GM19238 (cell line): ENCODE measurements at regions not wholly inside any gene's neighbourhood (a gene's known extent, or its start where the extent isn't known, plus 50 kb on each side); places are given as distances from the start of the nearest gene placed in this dataset.
"Not testable (repeated sequence)": the region's sequence is repeated elsewhere in the genome, so short reads cannot be mapped to it uniquely, and the experiment has no call there.

Experiments used
- DNase-seq: peaks from one replicate; pipeline ENCODE4 v3.0.0; 2011; ENCODE audit warnings: low spot score; ENCODE audit not compliant: insufficient read length

DNA sequence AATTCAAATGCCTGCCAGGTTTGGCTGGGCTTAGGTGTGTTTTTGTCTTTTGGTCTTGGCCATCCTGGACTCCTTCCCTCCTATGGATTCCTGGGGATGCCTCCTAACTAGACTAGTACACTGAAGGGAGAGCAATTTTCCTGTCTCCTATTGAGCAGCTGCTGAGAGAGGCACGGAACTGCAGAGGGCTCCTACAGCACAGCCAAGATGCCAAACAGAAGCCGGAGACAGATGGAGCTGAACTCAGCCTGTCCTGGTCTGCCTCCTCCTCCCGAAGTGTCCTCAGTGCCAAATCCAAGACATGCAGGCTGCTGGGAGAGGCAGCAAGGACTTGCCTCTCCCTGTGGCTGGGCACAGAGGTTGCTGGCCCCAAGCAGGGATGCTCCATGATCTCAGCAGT lies 256.6 kb upstream of the PROK2 start:
- no peak for DNase-seq

DNA sequence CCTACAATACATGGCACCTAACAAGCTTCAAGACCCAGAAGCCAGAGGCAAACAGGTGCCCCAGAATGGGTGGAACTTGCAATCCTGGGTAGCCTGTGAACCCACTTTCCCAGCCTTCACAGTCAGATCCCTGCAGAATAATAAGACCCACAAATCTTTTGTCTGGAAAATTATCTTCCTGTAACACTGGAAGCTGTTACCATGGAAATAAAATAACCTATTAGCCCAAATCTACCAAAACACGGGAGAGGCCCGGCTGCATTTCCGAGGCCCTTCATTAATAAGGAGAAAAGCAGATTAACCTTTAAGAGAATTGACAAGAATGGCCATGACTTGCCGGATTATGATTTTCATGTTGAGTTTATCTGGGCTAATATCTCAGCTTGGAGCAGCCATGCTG lies 256.1 kb upstream of the PROK2 start:
- no peak for DNase-seq

DNA sequence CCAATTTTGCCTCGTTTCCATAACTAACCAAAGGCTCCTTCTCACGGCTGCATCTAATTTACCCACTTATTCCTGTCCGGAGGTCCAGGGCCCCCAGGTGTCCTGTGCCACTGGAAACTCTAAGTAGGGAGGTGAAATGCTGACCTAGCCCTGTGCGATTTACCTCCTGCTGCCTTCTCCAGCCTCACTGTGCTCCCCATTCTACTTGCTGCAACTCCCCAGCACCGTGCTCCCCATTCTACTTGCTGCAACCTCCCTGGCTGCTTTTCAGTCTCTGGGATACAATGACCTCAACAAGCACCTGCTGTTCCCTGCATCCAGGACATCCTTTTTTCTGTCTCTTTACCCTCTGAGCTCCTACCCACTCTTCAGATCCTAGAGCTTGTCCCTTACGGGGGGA lies 254.7 kb upstream of the PROK2 start:
- DNase-seq = no peak

DNA sequence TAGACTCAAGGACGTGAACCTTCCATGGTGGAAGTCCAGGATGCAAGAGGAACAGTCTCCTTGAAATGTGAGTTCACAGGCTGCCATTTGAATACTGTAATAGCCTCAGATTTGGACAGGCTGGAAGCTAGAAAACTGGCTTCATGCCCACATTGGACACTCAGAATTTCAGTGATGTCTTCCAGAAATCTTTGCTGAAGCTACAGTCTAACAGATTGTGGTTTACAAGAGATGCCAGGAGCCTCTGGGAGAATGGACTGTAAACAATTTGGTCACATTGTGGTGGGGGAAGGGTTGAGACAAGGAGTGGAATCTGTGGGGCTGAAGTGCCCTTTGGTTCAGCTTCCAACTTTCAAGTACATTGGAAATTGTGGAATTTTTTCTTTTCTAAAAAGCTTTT lies 252.0 kb upstream of the PROK2 start:
- no peak for DNase-seq

DNA sequence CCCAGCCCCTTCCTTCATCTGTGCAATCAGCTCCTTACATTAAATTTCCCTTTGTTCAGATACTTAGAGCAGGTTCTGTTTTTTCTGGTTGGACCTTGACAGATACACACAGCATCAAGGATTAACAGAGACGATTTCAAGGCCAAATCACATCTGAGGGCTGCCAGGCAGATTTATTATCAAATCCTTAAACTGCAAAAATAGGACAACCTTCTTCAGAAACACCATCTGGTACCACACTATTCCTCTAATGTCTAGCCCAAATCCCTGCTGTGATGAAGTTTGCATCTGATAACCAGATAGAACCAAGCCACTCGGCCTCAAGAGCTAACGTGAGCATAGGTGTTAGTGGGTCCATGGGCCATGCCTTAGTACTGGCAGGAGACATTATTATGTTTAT lies 250.7 kb upstream of the PROK2 start:
- no peak for DNase-seq

DNA sequence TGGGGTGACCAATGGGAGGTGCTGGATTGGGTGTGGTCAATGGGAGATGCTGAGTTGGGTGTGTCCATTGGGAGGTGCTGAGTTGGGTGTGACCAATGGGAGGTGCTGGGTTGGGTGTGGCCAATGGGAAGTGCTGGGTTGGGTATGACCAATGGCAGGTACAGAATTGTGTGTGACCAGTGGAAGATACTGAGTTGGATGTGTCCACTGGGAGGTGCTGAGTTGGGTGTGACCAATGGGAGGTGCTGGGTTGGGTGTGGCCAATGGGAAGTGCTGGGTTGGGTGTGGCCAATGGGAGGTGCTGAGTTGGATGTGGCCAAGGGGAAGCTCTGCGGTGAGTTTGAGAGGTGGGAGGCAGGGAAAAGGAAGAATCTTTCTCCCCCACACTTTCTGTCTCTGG lies 250.0 kb upstream of the PROK2 start:
- no peak for DNase-seq

DNA sequence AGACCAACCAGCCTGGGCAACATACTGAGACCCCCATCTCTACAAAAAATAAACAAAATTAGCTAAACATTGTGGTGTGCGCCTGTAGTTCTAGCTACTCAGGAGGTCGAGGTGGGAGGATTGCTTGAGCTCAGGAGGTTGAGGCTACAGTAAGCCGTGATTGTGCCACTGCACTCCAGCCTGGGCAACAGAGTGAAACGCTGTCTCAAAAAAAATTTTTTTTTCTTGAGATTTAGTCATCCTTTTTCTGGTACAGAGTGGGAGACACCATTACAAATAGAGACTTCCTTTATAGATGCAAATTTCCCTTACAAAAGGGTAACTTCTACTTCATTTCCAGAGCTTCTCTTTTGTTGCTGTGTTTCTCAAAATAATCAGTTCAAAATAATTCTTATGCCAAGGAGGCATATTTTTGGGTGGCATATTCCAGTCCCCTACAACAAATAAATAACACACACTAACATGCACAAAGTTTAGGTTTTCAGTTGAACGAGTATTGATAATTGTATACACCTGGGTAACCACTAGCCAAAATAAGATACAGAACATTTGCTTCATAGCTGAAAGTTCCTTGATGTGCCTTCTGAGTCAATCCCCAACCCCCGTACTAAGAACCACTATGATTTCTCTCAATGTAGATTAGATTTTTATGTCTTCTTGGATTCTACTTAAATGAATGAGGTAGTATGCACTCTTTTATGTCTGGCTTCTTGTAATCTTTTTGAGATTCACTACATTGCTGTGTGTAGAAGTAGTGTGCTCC lies 248.9 kb upstream of the PROK2 start:
- DNase-seq = no peak

DNA sequence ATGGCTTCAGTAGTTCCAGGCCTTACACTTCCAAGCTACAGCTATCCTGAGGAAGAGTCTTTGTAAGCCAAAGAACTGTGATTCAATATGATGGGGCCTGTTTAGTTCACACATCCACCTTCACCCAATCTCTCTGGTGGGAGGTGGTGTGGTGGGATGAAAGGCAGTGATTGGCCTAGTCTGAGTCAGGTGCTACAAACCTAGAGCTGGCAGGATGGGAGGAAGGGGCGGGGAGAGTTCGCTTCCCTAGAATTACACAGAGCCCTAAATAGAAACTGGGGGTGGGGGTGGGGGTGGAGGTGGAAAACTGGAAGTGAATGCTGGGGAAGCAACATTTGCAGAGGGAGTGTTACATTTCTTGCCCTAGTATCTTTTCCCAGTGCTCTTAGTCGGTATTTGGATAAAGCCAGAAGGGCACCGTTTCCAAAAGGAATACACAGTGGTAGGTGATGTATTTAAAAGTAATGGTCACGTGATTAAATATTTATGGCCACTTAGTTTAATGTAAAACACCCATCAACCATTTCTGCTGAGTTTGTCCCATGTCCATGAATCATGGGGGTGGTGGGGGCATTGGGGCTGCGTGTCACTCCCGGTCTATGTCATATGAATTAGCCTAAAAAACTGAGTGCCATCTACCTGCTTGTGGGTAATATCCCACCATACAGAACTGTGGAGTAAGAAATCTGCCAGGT lies 247.6 kb upstream of the PROK2 start:
- no peak for DNase-seq

DNA sequence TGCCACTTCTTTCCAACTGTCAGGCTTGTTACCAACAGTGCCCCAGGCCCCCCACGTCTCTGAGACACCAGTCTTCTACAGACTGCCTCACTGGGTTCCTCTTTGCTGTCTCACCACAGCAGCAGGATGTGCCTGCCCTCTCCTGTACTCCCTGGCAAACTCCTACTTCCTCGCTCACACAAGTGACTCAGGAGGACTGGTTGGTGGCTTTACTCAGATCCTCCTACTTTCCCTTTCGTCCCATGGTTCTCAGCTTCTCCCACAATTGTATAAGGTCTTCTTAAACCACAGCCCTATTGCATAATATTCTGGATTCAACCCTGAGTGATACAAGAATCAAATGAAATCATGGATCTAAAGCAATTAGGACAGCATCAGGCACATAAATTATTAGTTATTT lies 246.6 kb upstream of the PROK2 start:
- no peak for DNase-seq

DNA sequence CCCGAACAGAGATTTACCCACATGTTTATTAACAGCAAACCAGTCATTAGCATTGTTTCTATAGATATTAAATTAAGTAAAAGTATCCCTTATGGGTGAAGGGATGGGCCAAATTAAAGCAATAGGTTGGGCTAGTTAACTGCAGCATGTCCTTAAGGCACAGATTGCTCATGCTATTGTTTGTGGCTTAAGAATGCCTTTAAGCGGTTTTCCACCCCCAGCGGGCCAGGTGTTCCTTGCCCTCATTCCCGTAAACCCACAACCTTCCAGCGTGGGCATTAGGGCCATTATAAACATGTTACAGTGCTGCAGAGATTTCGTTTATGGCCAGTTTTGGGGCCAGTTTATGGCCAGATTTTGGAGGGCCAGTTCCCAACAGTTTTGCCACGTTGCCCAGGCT lies 245.3 kb upstream of the PROK2 start:
- DNase-seq = not testable (repeated sequence)

DNA sequence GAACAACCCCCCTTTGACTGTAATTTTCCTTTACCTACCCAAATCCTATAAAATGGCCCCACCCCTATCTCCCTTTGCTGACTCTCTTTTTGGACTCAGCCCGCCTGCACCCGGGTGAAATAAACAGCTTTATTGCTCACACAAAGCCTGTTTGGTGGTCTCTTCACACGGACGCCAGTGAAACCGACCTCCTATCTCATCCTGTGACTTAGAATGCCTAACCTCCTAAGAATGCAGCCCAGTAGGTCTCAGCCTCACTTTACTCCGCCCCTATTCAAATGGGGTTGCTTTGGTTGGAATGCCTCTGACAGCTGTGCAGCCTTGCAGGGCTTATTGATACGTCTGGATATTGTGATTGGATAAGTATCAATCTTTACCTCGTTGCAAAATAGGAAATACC lies 243.8 kb upstream of the PROK2 start:
- not testable (repeated sequence) for DNase-seq

DNA sequence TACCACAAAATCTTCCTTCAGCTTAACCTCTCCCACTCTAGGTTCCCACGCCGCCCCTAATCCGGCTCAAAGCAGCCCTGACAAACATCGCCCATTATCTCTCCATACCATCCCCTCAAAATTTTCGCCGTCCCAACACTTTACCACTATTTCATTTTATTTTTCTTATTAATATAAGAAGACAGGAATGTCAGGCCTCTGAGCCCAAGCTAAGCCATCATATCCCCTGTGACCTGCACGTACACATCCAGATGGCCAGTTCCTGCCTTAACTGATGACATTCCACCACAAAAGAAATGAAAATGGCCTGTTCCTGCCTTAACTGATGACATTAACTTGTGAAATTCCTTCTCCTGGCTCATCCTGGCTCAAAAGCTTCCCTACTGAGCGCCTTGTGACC lies 243.4 kb upstream of the PROK2 start:
- DNase-seq = not testable (repeated sequence)

DNA sequence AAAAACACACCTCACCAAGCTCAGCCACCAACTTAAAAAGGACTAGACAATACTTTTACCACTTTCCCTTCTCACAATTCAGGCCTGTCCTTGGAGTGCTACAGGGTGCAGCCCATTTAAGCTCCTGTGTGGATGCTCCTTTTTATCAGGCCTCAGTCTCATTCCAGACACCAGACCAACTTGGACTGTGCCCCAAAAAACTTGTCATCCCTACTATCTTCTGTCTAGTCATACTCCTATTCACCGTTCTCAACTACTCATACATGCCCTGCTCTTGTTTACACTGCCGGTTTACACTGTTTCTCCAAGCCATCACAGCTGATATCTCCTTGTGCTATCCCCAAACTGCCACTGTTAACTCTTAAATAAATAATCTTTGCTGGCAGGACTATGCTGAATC lies 242.8 kb upstream of the PROK2 start:
- DNase-seq = not testable (repeated sequence)

DNA sequence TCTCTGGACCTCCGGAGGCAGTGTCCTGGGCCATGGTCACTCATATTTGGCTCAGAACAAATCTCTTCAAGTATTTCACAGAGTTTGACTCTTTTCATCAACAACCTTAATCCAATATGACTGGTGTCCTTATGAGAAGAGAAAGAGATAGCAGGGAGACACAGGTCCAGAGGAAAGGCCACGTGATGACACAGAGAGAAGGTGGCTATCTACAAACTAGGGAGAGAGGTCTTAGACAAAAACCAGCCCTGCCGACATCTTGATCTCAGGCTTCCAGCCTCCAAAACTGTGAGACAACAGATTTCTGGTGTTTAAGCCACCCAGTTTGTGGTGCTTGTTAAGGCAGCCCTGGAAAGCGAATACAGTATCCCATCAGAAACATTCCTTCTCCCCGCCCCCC lies 237.1 kb upstream of the PROK2 start:
- no peak for DNase-seq

DNA sequence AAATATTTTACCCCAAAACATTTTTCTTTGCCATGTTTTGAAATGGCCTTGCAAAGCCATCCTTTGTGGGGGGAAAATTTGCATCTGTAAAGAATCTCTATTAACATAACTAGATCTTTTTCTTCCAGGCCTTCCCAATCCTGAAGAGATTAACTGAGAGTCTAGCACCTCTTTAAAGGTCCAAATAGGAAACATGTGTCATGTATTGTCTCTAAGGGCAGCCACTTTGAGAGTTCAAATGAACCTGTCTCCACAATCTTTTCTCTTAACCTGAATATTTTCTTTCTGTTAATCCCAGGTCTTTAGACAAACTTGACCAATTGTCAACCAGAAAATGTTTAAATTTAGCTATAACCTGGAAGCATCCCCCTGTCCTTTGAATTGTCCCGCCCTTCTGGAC lies 236.6 kb upstream of the PROK2 start:
- no peak for DNase-seq

DNA sequence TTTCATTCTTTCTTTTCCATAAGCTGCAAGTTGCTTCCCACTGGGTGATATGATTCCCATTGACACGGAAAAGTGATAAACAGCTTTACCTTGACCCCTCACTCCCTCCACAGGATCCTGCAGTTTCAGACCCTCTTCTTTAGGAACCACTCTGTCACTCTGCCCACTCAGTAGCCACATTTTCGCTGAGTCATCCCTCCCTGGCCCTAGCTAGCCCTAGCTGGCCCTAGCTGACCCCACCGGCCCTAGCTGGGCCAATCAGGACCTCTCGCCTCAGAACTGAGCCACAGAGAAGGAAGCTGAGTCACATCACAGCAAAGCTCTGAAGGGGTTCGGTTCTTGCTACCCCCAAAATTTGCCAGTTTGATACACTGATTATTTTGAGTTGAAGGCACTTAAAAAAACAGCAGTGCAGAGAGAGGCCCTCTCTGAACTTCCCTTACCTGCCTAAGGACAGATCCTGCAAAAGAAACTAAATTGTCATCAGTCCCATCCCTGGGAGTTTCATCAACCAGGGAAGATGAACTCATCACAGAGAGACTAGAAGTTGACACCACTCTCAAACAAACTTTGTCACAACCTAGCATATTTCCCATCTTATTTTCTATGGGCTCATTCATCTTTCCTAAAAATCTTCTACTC lies 233.5 kb upstream of the PROK2 start:
- DNase-seq = no peak

DNA sequence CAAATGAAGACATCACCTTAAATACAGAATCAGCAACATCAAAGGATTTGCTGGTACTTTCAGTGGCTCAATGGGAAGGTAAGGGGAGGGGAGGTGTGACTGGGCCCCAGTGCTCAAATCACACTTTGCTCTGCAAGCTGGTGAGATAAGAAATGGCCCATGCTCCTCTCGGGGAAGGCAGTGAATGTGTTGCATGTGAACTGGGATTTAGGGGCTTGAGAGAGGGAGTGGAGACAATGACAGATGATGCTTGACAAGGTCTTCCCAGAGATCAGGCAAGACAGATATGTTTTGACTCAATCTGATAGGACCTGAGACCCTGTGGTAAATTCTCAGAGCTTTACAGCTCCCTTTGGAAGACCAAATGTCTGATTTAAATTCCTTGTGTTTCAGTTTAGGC lies 233.0 kb upstream of the PROK2 start:
- no peak for DNase-seq

DNA sequence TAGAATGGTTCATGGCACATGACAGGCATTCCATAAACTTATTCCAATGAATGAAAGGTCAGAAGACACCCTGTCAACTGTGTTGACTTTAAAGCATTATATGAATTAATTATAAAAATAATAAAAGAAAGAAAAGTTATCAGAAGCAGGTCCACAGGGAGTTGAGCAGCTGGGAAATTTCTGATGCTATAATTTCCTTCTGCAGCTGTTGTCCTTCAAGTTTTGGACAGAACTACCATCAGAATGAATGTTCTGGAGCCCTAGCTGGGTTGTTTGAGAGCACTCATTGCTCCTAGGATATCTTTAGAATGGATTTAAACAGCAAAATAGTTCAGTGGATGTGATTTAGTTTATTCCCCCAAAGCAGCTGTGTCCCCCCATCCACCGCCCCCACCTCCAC lies 232.4 kb upstream of the PROK2 start:
- DNase-seq = no peak

DNA sequence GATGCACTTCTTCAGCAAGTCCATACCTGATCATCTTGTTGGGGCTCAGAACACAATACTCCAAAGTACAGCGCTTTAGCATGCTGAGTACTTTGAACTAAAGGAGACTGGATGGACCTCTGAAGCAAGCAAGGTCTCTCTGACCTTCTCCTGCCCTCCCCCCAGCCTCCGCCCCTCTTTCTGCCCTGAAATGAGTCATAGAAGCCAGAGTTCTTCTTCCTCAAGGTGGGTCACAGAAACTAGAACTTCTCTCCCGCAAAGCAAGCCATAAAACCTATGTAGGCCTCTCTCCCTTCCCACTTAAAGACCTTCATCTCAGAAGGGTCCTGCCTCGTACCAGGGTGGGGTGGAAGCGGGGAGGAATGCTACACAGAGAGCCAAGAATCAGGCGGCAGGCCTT lies 230.5 kb upstream of the PROK2 start:
- DNase-seq = no peak

DNA sequence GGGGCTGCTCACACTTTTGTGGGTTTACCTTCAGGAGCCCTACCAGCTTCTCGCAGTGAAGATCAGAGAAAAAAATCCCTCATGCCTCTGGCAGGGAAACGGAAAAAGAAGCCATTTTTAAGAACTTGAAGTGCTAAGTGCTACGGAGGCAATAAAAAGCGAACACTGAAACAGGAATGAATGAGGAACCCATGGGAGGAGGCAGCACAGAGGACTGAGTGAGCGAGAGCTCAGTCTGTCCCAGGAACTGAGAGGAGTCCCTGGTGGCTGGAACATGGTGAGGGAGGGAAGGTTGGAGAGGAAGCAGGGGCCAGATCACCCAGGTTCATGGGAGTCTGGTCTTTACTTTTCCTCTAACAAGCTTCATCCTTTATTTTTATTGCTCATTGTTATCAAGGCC lies 228.1 kb upstream of the PROK2 start:
- no peak for DNase-seq

DNA sequence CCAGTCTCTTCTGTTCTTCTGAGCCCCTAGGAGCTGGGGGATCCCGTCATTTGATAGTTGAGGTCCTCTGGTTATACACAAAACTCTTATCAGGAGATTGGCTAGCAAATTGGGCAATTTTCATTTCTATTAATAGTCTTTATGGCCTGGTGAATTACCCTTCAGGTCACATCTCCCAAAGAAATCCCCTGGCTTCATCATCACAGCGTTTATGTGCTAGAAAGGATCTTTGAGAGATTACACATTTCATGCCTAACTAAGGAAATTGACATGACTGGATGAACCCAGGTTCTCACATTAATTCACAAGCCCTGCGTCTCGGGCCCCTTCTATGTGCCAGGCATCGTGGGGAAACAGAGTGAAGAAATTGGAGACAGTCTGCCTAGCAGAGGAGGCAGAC lies 227.4 kb upstream of the PROK2 start:
- no peak for DNase-seq

DNA sequence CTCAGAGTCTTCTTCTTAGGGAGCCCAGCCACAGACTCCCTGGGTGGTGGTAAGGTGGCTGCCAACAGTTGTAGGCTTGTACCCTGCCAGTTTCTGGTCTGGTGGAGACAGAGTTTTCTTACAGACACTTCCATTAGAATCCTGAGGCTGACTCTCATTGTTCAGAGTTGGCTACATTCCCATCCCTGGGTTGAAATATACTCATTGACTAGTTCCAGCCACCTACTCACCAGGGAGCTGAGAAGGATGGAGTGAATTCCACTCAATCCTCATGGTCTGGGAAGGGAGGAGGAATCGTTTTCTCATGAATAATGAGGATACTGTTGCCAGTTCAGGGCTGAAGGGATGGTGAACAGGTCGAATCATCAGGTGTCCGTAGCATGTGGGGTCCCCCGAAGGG lies 226.5 kb upstream of the PROK2 start:
- no peak for DNase-seq
